ENCODE measurements at regions not wholly inside any gene's neighbourhood (a gene's known extent, or its start where the extent isn't known, plus 50 kb on each side); places are given as distances from the start of the nearest gene placed in this dataset. TPM values are rescaled to one million over a fixed set of nuclear protein-coding genes. Genes with fewer than 3 reads are reported as not detected.

- Histone ChIP-seq H3K27ac (ENCODE audit: low read depth in 1 of 2, low read length in 2 of 2) (no peak overlapping the region), H3K27me3 (ENCODE audit: control insufficient read depth in 2 of 2, insufficient read depth in 2 of 2, low read length in 2 of 2) (no peaks in the 10 kb centered on the region), H3K9me3 (replicated peaks in 1 of 2; ENCODE audit: control insufficient read depth in 1 of 2, insufficient read depth in 1 of 2, low read length in 2 of 2) (peaks cover 0 to 2% of the 10 kb centered on the region in 2 donors), H3K36me3 (replicated peaks in 1 of 2; ENCODE audit: control insufficient read depth in 1 of 2, insufficient read depth in 2 of 2, low read length in 2 of 2) (no peaks in the 10 kb centered on the region), H3K9ac (ENCODE audit: insufficient read depth, low read length, poor library complexity, severe bottlenecking) (no peak overlapping the region), H3K79me2 (ENCODE audit: insufficient read depth, low read length) (no peaks in the 10 kb centered on the region), H4K20me1 (ENCODE audit: insufficient read depth, low read length) (no peaks in the 10 kb centered on the region), H2AFZ (ENCODE audit: insufficient read depth, low read depth, low read length, poor library complexity, severe bottlenecking) (no peak overlapping the region), H3K4me1 (ENCODE audit: control insufficient read depth in 1 of 2, insufficient read depth in 2 of 2, low read length in 2 of 2) (no peaks in the 10 kb centered on the region), H3K4me2 (replicated peaks; ENCODE audit: extremely low read depth, low read length, poor library complexity, severe bottlenecking) (no peak overlapping the region), H3K4me3 (replicated peaks in 1 of 3; ENCODE audit: low read depth in 2 of 3, low read length in 3 of 3) (no peak overlapping the region)
- intact Hi-C loops (cut with micrococcal nuclease), result no loop called here
- Mint-ChIP-seq H3K27ac (no peak overlapping the region), H3K27me3 (ENCODE audit: low read depth in 3 of 3) (no peaks in the 10 kb centered on the region), H3K4me3 (no peak overlapping the region), H3K9me3 (peaks cover 3 to 16% (median 6%) of the 10 kb centered on the region in 7 donors), H3K36me3 (no peaks in the 10 kb centered on the region), H3K4me1 (peaks cover 12% of the 10 kb centered on the region)
- TF ChIP-seq CTCF (IDR thresholded peaks at IDR 0.05), result no peak
- no peak for DNase-seq
- WGBS (ENCODE audit: insufficient coverage), result no CpG with 5 or more reads among the region's 2 CpGs
Observed at GRCh38 chr5:81802020-81802419, 51.1 kb upstream of the SSBP2 start.

GRCh38 chr5:81800797-81801196 lies 49.9 kb upstream of the SSBP2 start:
- Histone ChIP-seq H3K4me3 (replicated peaks in 1 of 3; ENCODE audit: low read depth in 2 of 3, low read length in 3 of 3) (no peak overlapping the region), H3K27me3 (ENCODE audit: control insufficient read depth in 2 of 2, insufficient read depth in 2 of 2, low read length in 2 of 2) (no peaks in the 10 kb centered on the region), H3K36me3 (replicated peaks in 1 of 2; ENCODE audit: control insufficient read depth in 1 of 2, insufficient read depth in 2 of 2, low read length in 2 of 2) (no peaks in the 10 kb centered on the region), H4K20me1 (ENCODE audit: insufficient read depth, low read length) (no peaks in the 10 kb centered on the region), H3K9me3 (replicated peaks in 1 of 2; ENCODE audit: control insufficient read depth in 1 of 2, insufficient read depth in 1 of 2, low read length in 2 of 2) (no peaks in the 10 kb centered on the region), H3K4me1 (ENCODE audit: control insufficient read depth in 1 of 2, insufficient read depth in 2 of 2, low read length in 2 of 2) (no peaks in the 10 kb centered on the region), H3K27ac (ENCODE audit: low read depth in 1 of 2, low read length in 2 of 2) (no peak overlapping the region), H3K9ac (ENCODE audit: insufficient read depth, low read length, poor library complexity, severe bottlenecking) (no peak overlapping the region), H3K4me2 (replicated peaks; ENCODE audit: extremely low read depth, low read length, poor library complexity, severe bottlenecking) (no peak overlapping the region), H3K79me2 (ENCODE audit: insufficient read depth, low read length) (no peaks in the 10 kb centered on the region), H2AFZ (ENCODE audit: insufficient read depth, low read depth, low read length, poor library complexity, severe bottlenecking) (no peak overlapping the region)
- Mint-ChIP-seq H3K27ac (peak overlapping the region in 1 of 7 donors; percentile 54), H3K4me1 (peaks cover 12% of the 10 kb centered on the region), H3K27me3 (ENCODE audit: low read depth in 3 of 3) (no peaks in the 10 kb centered on the region), H3K9me3 (peaks cover 0 to 6% (median under 1%) of the 10 kb centered on the region in 7 donors), H3K36me3 (no peaks in the 10 kb centered on the region), H3K4me3 (no peak overlapping the region)
- intact Hi-C loops (cut with micrococcal nuclease), result no loop called here
- no CpG with 5 or more reads among the region's 1 CpG for WGBS (ENCODE audit: insufficient coverage)
- DNase-seq, result no peak
- TF ChIP-seq CTCF (IDR thresholded peaks at IDR 0.05), result no peak

Small RNA genes in the stretch of these regions (small RNA-seq; reads per million reads assigned to genes)
- gene SEM1P1 (ENCODE audit: insufficient read length, low read depth), result not detected
